T-cell (primary cell): ENCODE measurements at regions not wholly inside any gene's neighbourhood (a gene's known extent, or its start where the extent isn't known, plus 50 kb on each side); places are given as distances from the start of the nearest gene placed in this dataset.
"Not testable (repeated sequence)": the region's sequence is repeated elsewhere in the genome, so short reads cannot be mapped to it uniquely, and the experiment has no call there.

Source experiments
- ATAC-seq, 4 experiments: fragments of 200-7000 bp in 3 of 4; fragments of 150-1000 bp in 1 of 4; cut with Tn5 transposase; replicated peaks in 1 of 4; 1 replicate in 3 of 4; 2 replicates in 1 of 4; pipeline ENCODE4 v1.10.0; 2021; ENCODE audit warnings: moderate library complexity in 3 of 4, mild to moderate bottlenecking in 2 of 4, moderate number of reproducible peaks in 1 of 4
- CTCF ChIA-PET, 2 donors: fragments of 300-600 bp; sonication (Branson Sonifier 250); formaldehyde crosslinking; loops; one replicate each; lab custom pipeline; 2022; ENCODE audit warnings: antibody characterized with exemption in 2 of 2; lab: Charles Lee
- POLR2A ChIA-PET, 2 donors: fragments of 300-600 bp; sonication (Branson Sonifier 250); formaldehyde crosslinking; loops; one replicate each; lab custom pipeline; 2022; ENCODE audit warnings: antibody characterized with exemption in 2 of 2; lab: Charles Lee
- DNase-seq, 35 experiments: peaks; one replicate each; pipeline versions ENCODE4 v3.0.0 to v3.0.0-alpha.2; 2013 to 2023
- H3K27ac ChIP-seq: one replicate; pipeline ENCODE4 v1.5.1; 2013; ENCODE audit warnings: low read length
- H3K27me3 ChIP-seq, 2 experiments: replicated peaks in 1 of 2; 1 replicate in 1 of 2; 2 replicates in 1 of 2; pipeline versions ENCODE4 v1.6.1 to v1.7.0; 2013; ENCODE audit warnings: low read length in 1 of 2, mixed read lengths in 1 of 2; ENCODE audit not compliant: control insufficient read depth in 2 of 2, insufficient read depth in 2 of 2; ENCODE audit errors: extremely low read depth in 1 of 2
- H3K36me3 ChIP-seq, 2 donors: 1 replicate in 1 of 2; 2 replicates in 1 of 2; pipeline versions ENCODE4 v1.6.1 to v1.7.0; 2013; ENCODE audit warnings: low read length in 1 of 2; ENCODE audit not compliant: control insufficient read depth in 2 of 2, insufficient read depth in 1 of 2; ENCODE audit errors: extremely low read depth in 1 of 2
- H3K4me1 ChIP-seq, 2 experiments: 1 replicate in 1 of 2; 2 replicates in 1 of 2; pipeline versions ENCODE4 v1.6.1 to v1.7.0; 2013; ENCODE audit warnings: low read length in 2 of 2, mixed read lengths in 1 of 2; ENCODE audit not compliant: insufficient read depth in 2 of 2, control insufficient read depth in 1 of 2; ENCODE audit errors: extremely low read depth in 1 of 2
- H3K4me3 ChIP-seq, 2 donors: 1 replicate in 1 of 2; 2 replicates in 1 of 2; pipeline versions ENCODE4 v1.5.1 to v1.7.0; 2013; ENCODE audit warnings: mild to moderate bottlenecking in 2 of 2, low read length in 1 of 2, moderate library complexity in 1 of 2; ENCODE audit not compliant: control insufficient read depth in 1 of 2; ENCODE audit errors: extremely low read depth in 1 of 2
- H3K9me3 ChIP-seq: 2 replicates; pipeline ENCODE4 v1.7.0; 2013
- H3K27ac Mint-ChIP-seq, 2 donors: one replicate each; pipeline ENCODE4 v1.8.0; 2020 to 2021; ENCODE audit warnings: mild to moderate bottlenecking in 2 of 2, mixed read lengths in 2 of 2
- H3K27me3 Mint-ChIP-seq, 2 donors: one replicate each; pipeline ENCODE4 v1.8.0; 2021 to 2022; ENCODE audit warnings: mixed read lengths in 2 of 2
- H3K36me3 Mint-ChIP-seq: one replicate; pipeline ENCODE4 v1.8.0; 2021; ENCODE audit warnings: mixed read lengths
- H3K4me1 Mint-ChIP-seq, 3 donors: one replicate each; pipeline ENCODE4 v1.8.0; 2020 to 2022; ENCODE audit warnings: mixed read lengths in 3 of 3, mild to moderate bottlenecking in 1 of 3
- H3K4me3 Mint-ChIP-seq, 3 donors: one replicate each; pipeline ENCODE4 v1.8.0; 2020 to 2022; ENCODE audit warnings: mild to moderate bottlenecking in 3 of 3, mixed read lengths in 3 of 3, moderate library complexity in 3 of 3
- H3K9me3 Mint-ChIP-seq, 3 donors: one replicate each; pipeline ENCODE4 v1.8.0; 2020 to 2022; ENCODE audit warnings: mixed read lengths in 3 of 3
- WGBS: methylation state at CpG from one replicate; pipeline ENCODE4 v1.1.5; 2013; ENCODE audit warnings: missing lambda C conversion rate; ENCODE audit not compliant: insufficient coverage; 5-methylcytosine and 5-hydroxymethylcytosine counted together

DNA sequence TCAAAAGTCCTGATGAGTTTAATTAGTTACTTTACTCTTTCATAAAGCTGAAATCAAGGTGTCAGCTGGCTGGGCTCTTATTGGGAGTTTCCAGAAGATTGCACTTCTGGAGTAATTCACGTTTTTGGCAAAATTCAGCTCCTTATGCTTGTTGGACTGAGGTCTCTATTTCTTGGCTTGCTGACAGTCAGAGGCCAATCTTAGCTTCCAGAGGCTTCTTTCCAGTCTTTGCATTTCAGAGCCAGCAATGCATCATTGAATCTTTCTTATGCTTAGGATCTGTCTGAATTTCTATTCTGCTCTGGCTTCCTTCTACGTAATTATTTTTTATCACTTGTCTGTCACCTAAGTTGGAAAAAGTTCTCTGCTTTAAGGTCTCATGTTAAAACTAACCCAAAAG, 91.4 kb upstream of the SYN3 start:
- Histone ChIP-seq H3K27ac (no peak overlapping the region), H3K27me3 (no peaks in the 10 kb centered on the region), H3K9me3 (no peaks in the 10 kb centered on the region), H3K4me3 (no peak overlapping the region), H3K36me3 (no peaks in the 10 kb centered on the region), H3K4me1 (no peaks in the 10 kb centered on the region)
- CTCF ChIA-PET, result no interaction called here
- H3K27me3 Mint-ChIP-seq, result peaks cover 1 to 7% of the 10 kb centered on the region in 2 donors
- H3K27ac Mint-ChIP-seq, result no peak overlapping the region
- DNase-seq (no peak), ATAC-seq (no peak)
- POLR2A ChIA-PET, result no interaction called here
- no peaks in the 10 kb centered on the region for H3K36me3 Mint-ChIP-seq
- H3K4me1 Mint-ChIP-seq, result no peaks in the 10 kb centered on the region
- H3K4me3 Mint-ChIP-seq, result no peak overlapping the region
- peaks cover 0 to 4% (median 0%) of the 10 kb centered on the region in 3 donors for H3K9me3 Mint-ChIP-seq
- 50% methylated on average over 1 of the region's 2 CpGs for WGBS

DNA sequence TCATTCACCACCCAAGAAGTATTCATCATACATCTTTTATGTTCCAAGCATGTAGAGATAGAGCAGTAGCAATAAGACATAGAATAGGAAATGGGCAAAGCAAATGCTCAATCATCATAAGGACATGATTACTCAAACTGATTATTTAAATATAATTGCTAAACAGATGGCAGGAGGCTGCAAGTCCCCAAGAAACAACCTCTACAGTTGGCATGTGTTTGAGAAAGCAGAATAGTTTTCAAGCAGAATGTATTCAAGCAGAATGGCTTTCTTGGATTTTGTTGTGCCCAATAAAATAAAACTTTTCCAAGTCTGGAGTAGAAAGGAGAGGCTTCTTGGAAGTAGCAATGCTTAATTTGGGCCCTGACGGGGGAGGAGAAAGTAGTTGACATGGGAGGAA, 86.5 kb upstream of the SYN3 start:
- no CpG with 5 or more reads among the region's 1 CpG for WGBS
- H3K36me3 ChIP-seq, result no peaks in the 10 kb centered on the region
- H3K27me3 ChIP-seq, result no peaks in the 10 kb centered on the region
- H3K4me3 Mint-ChIP-seq, result no peak overlapping the region
- no peaks in the 10 kb centered on the region for H3K4me1 Mint-ChIP-seq
- H3K4me1 ChIP-seq, result no peaks in the 10 kb centered on the region
- H3K4me3 ChIP-seq, result no peak overlapping the region
- H3K27ac ChIP-seq, result no peak overlapping the region
- ATAC-seq (no peak), DNase-seq (no peak)
- H3K9me3 Mint-ChIP-seq, result no peaks in the 10 kb centered on the region
- POLR2A ChIA-PET, result no interaction called here
- CTCF ChIA-PET, result no interaction called here
- no peaks in the 10 kb centered on the region for H3K9me3 ChIP-seq
- H3K36me3 Mint-ChIP-seq, result no peaks in the 10 kb centered on the region
- H3K27ac Mint-ChIP-seq, result no peak overlapping the region
- H3K27me3 Mint-ChIP-seq, result peaks cover 0 to 16% of the 10 kb centered on the region in 2 donors

DNA sequence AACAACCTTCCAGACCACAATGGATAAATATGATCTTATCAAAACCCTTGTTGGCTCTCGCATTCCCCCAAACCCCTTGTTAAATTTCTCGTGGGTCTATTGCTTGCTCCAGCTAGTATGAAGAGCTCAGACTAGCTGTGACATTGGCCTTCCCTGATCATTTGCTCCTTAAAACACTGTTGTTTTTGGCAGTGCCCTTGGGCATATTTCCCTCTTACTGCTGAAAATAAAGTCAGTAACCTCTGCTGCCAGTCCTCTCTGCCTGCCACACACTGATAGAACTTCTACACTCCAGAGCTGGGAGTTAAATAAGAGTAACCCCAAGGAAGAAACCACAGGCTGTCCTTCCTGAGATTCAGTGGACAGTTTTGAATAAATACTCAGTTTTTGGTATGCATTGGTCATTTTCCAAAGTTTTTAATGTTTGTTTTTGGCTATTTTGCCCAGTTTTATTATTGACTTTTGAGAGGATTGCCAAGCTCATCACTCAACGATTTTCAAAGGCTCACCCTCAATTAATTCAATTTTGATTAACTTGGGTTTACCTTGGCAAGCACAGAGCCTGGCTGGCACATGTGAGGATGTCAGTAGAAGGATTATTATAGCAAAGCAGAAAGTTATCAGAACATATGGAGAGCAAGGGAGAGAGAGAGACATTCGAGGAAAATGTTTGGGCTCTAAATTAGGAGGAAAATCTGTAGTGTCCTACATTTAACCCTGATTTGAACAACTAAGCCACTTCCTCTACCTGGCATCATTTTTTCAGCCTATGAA, 84.3 kb upstream of the SYN3 start:
- H3K27me3 Mint-ChIP-seq, result peaks cover 0 to 16% of the 10 kb centered on the region in 2 donors
- no peaks in the 10 kb centered on the region for H3K36me3 ChIP-seq
- no peaks in the 10 kb centered on the region for H3K4me1 Mint-ChIP-seq
- DNase-seq (no peak), ATAC-seq (no peak)
- H3K9me3 Mint-ChIP-seq, result peaks cover 0 to 4% (median 0%) of the 10 kb centered on the region in 3 donors
- POLR2A ChIA-PET, result no interaction called here
- H3K27ac ChIP-seq, result no peak overlapping the region
- CTCF ChIA-PET, result no interaction called here
- H3K36me3 Mint-ChIP-seq, result no peaks in the 10 kb centered on the region
- 39% methylated on average over 2 of the region's 4 CpGs for WGBS
- no peaks in the 10 kb centered on the region for H3K27me3 ChIP-seq
- no peaks in the 10 kb centered on the region for H3K9me3 ChIP-seq
- no peak overlapping the region for H3K4me3 ChIP-seq
- H3K27ac Mint-ChIP-seq, result no peak overlapping the region
- H3K4me1 ChIP-seq, result no peaks in the 10 kb centered on the region
- H3K4me3 Mint-ChIP-seq, result no peak overlapping the region

DNA sequence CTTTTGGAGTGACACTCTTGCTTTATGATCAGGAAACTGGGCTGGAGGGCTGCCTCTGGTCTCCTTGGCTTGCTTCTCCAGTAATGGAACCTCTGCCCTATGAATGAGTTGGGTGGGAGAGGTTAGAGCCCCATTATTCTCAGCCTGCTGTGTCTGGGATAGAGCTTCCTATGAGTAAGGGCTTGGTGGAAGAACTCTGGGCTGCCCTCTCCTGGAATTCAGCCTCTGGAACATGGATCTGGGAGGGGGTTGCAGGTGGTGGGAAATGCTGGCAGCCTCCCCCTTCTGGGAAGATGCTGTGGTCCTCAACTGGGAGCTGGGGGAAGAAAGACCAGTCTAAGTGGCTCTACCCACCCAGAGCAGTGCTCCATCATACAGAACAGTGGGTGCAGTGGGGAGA, 81.8 kb upstream of the SYN3 start:
- Histone ChIP-seq H3K4me1 (no peaks in the 10 kb centered on the region), H3K4me3 (no peak overlapping the region), H3K9me3 (no peaks in the 10 kb centered on the region), H3K27me3 (no peaks in the 10 kb centered on the region), H3K36me3 (no peaks in the 10 kb centered on the region), H3K27ac (no peak overlapping the region)
- CTCF ChIA-PET, result no interaction called here
- Mint-ChIP-seq H3K36me3 (no peaks in the 10 kb centered on the region), H3K27ac (no peak overlapping the region), H3K4me1 (no peaks in the 10 kb centered on the region), H3K27me3 (peaks cover 0 to 16% of the 10 kb centered on the region in 2 donors), H3K4me3 (no peak overlapping the region), H3K9me3 (peaks cover 4 to 9% (median 4%) of the 10 kb centered on the region in 3 donors)
- POLR2A ChIA-PET, result interaction anchor here in 1 of 2 donors (0.7 kb wide), 1 partner anchor 24 kb away, joined by 8 read pairs; no protein-coding TSS in a partner anchor
- no peak for DNase-seq
- no peak for ATAC-seq

DNA sequence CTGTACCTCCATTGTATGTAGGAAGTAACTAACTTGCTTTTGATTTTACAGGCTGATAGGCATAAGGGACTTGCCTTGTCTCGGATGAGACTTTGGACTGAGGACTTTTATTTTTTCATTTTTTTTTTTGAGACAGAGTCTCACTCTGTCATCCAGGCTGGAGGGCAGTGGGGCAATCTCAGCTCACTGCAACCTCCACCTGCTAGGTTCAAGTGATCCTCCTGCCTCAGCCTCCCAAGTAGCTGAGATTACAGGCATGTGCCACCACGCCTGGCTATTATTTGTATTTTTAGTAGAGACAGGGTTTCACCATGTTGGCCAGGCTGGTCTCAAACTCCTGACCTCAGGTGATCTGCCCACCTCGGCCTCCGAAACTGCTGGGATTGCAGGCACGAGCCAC, 80.2 kb upstream of the SYN3 start:
- 90% methylated on average over 3 of the region's 5 CpGs for WGBS
- ATAC-seq, H3K4me3 ChIP-seq, H3K27ac Mint-ChIP-seq, POLR2A ChIA-PET, CTCF ChIA-PET, H3K4me1 Mint-ChIP-seq, H3K36me3 Mint-ChIP-seq, H3K27ac ChIP-seq, H3K36me3 ChIP-seq, H3K4me3 Mint-ChIP-seq, H3K9me3 Mint-ChIP-seq, H3K27me3 ChIP-seq, DNase-seq, H3K4me1 ChIP-seq, H3K9me3 ChIP-seq: not testable (repeated sequence)
- peaks cover 0 to 16% of the 10 kb centered on the region in 2 donors for H3K27me3 Mint-ChIP-seq

DNA sequence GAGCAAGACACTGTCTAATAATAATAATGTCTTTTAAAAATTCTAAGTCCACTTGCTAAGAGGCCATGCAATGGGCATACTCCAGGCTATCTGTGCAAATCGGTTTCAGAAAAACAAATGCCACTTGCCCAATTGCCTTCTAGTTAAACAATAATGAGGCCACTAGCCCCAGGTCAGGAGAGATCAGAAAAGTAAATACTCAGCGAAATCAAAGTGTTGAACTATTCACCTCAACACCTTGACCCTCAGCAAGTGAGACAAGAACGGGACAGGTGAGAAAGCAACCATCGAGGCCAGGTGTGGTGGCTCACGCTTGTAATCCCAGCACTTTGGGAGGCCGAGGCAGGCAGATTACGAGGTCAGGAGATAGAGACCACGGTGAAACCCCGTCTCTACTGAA, 72.3 kb upstream of the SYN3 start:
- H3K9me3 ChIP-seq, result no peaks in the 10 kb centered on the region
- no peak for ATAC-seq
- peaks cover 0 to 2% of the 10 kb centered on the region in 2 experiments for H3K27me3 ChIP-seq
- Mint-ChIP-seq H3K27me3 (peaks cover 6 to 14% of the 10 kb centered on the region in 2 donors), H3K4me3 (no peak overlapping the region), H3K4me1 (no peaks in the 10 kb centered on the region), H3K9me3 (no peaks in the 10 kb centered on the region), H3K27ac (no peak overlapping the region), H3K36me3 (no peaks in the 10 kb centered on the region)
- 87% methylated on average over 8 of the region's 9 CpGs for WGBS
- no peak for DNase-seq
- no peaks in the 10 kb centered on the region for H3K36me3 ChIP-seq
- no peaks in the 10 kb centered on the region for H3K4me1 ChIP-seq
- H3K27ac ChIP-seq, result no peak overlapping the region
- CTCF ChIA-PET, result no interaction called here
- no peak overlapping the region for H3K4me3 ChIP-seq
- POLR2A ChIA-PET, result no interaction called here
